Right lobe of liver (tissue), 4 donors: ENCODE measurements at regions not wholly inside any gene's neighbourhood (a gene's known extent, or its start where the extent isn't known, plus 50 kb on each side); places are given as distances from the start of the nearest gene placed in this dataset.

Experiments used
- CTCF ChIP-seq, 4 donors: fragments of 200-600 bp in 3 of 4; fragments of 450-650 bp in 1 of 4; IDR thresholded peaks; one replicate each; pipeline versions ENCODE4 v1.5.1 to v1.8.0; 2016 to 2022; ENCODE audit warnings: antibody characterized with exemption in 4 of 4, mild to moderate bottlenecking in 2 of 4
- POLR2A ChIP-seq: fragments of 450-650 bp; IDR thresholded peaks from one replicate; pipeline ENCODE4 v1.6.1; 2017; ENCODE audit warnings: antibody characterized with exemption, mild to moderate bottlenecking
- donor health status: DM: no; HTN: no; CAD: no.
- donor health status: DM: no; HTN: no; CAD: no.
- donor health status: DM: no; HTN: yes; CAD: no.

DNA sequence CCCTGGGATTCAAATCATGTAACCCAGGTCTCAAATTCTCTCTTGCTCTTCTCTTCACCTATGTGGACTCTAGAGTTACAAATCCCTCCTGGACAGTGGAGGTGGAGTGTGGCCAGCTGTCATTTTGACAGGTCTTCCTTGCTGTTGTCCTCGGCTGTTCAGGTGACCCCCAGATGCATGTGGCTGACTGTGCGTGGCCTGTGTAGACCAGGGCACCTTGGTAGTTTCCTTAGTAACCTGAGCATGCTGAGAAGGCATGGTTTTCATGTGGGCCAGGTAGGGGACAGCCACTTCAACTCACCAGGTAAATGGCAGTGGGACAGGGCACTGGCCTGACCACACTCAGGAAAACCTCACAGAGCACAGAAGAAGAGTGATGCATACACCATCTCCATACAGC is 155.0 kb upstream of the TSHZ3 start:
- TF ChIP-seq CTCF (IDR thresholded peaks at IDR 0.05) (no peak), POLR2A (no peak)
